ENCODE measurements at regions not wholly inside any gene's neighbourhood (a gene's known extent, or its start where the extent isn't known, plus 50 kb on each side); places are given as distances from the start of the nearest gene placed in this dataset.

- no peak for TF ChIP-seq POLR2AphosphoS5 (IDR thresholded peaks at IDR 0.05; ENCODE audit: low read depth)
- no peak for TF ChIP-seq CTCF (IDR thresholded peaks at IDR 0.05; ENCODE audit: insufficient read depth, low read length)
- no peak for TF ChIP-seq GABPA (IDR thresholded peaks at IDR 0.05; ENCODE audit: low read depth)
- no peak for TF ChIP-seq REST (IDR thresholded peaks at IDR 0.05; ENCODE audit: insufficient replicate concordance, low read depth)
These were observed 333.9 kb downstream of the METTL15 start for GRCh38 chr11:28442131-28442530.

Measured in HL-60 (cell line).